Lower leg skin (tissue), 4 donors: ENCODE measurements at regions not wholly inside any gene's neighbourhood (a gene's known extent, or its start where the extent isn't known, plus 50 kb on each side); places are given as distances from the start of the nearest gene placed in this dataset.

Source experiments
- DNase-seq, 2 donors: peaks; one replicate each; pipeline ENCODE4 v3.0.0-alpha.2; 2019; ENCODE audit warnings: low spot score in 2 of 2
- H3K4me3 ChIP-seq: fragments of 200-600 bp; sonication (generic); 2 replicates; pipeline ENCODE4 v1.5.1; 2017; ENCODE audit warnings: mild to moderate bottlenecking, low read depth; ENCODE audit not compliant: poor library complexity, severe bottlenecking
- CTCF ChIP-seq, 3 donors: fragments of 450-650 bp; IDR thresholded peaks; one replicate each; pipeline ENCODE4 v1.5.1; 2016; ENCODE audit warnings: antibody characterized with exemption in 3 of 3, mild to moderate bottlenecking in 3 of 3, moderate library complexity in 2 of 3
- POLR2A ChIP-seq, 2 donors: fragments of 450-650 bp; IDR thresholded peaks; one replicate each; pipeline ENCODE4 v1.6.1; 2016 to 2017; ENCODE audit warnings: antibody characterized with exemption in 2 of 2, mild to moderate bottlenecking in 1 of 2, moderate library complexity in 1 of 2
- WGBS, 2 donors: methylation state at CpG; one replicate each; pipeline ENCODE4 v1.1.5; 2018; 5-methylcytosine and 5-hydroxymethylcytosine counted together
- intact Hi-C: fragments of 100-400 bp; cut with DNase I; formaldehyde crosslinking; loops from one replicate; pipeline ENCODE4 v1.15.0; 2023; ENCODE audit warnings: low total_unique reads

GRCh38 chr5:81803812-81804211 lies 52.9 kb upstream of the SSBP2 start:
- no peak for TF ChIP-seq POLR2A (IDR thresholded peaks at IDR 0.05)
- no peak for TF ChIP-seq CTCF (IDR thresholded peaks at IDR 0.05)
- DNase-seq = peak in 1 of 2 donors; percentile 63
- intact Hi-C loops = no loop called here
- WGBS, 2 donors = 90 to 100% methylated on average over 1 to 3 of the region's 3 CpGs
- no peak overlapping the region for H3K4me3 ChIP-seq

- TF ChIP-seq CTCF (IDR thresholded peaks at IDR 0.05) = no peak
- TF ChIP-seq POLR2A (IDR thresholded peaks at IDR 0.05) = no peak
- WGBS, 2 donors = 92 to 98% methylated on average over 2 of the region's 2 CpGs
Observed at GRCh38 chr5:81802625-81803024, 51.7 kb upstream of the SSBP2 start.

GRCh38 chr5:81802020-81802419 lies 51.1 kb upstream of the SSBP2 start:
- no peak for DNase-seq
- intact Hi-C loops = no loop called here
- 89 to 93% methylated on average over 2 of the region's 2 CpGs for WGBS, 2 donors
- no peak overlapping the region for H3K4me3 ChIP-seq
- TF ChIP-seq POLR2A (IDR thresholded peaks at IDR 0.05) = no peak
- TF ChIP-seq CTCF (IDR thresholded peaks at IDR 0.05) = no peak

More at GRCh38 chr5:81802625-81803024, 51.7 kb upstream of the SSBP2 start:
- no peak overlapping the region for H3K4me3 ChIP-seq
- DNase-seq = no peak
- intact Hi-C loops = no loop called here

GRCh38 chr5:81800797-81801196 lies 49.9 kb upstream of the SSBP2 start:
- no peak overlapping the region for H3K4me3 ChIP-seq
- 26 to 31% methylated on average over 1 of the region's 1 CpG for WGBS, 2 donors
- TF ChIP-seq CTCF (IDR thresholded peaks at IDR 0.05) = no peak
- TF ChIP-seq POLR2A (IDR thresholded peaks at IDR 0.05) = no peak
- intact Hi-C loops = no loop called here
- no peak for DNase-seq
